ENCODE measurements at regions not wholly inside any gene's neighbourhood (a gene's known extent, or its start where the extent isn't known, plus 50 kb on each side); places are given as distances from the start of the nearest gene placed in this dataset.

- Histone ChIP-seq H3K27ac (ENCODE audit: low read length) (no peak overlapping the region), H3K36me3 (ENCODE audit: control insufficient read depth, low read depth, low read length) (no peaks in the 10 kb centered on the region), H3K27me3 (ENCODE audit: control insufficient read depth, insufficient read depth, low read length) (no peaks in the 10 kb centered on the region), H3K9me3 (ENCODE audit: control insufficient read depth, low read depth, low read length) (no peaks in the 10 kb centered on the region), H3K4me1 (ENCODE audit: control insufficient read depth, low read depth, low read length) (no peaks in the 10 kb centered on the region), H3K9ac (ENCODE audit: low read length) (no peak overlapping the region), H3K4me3 (ENCODE audit: low read length) (no peak overlapping the region)
Observed at GRCh38 chr21:15932726-15933125, 202.9 kb downstream of the USP25 start.

- no peaks in the 10 kb centered on the region for H3K36me3 ChIP-seq (ENCODE audit: control insufficient read depth, low read depth, low read length)
Observed at GRCh38 chr21:15935530-15935929, 205.7 kb downstream of the USP25 start.

GRCh38 chr21:15943009-15943666, 213.4 kb downstream of the USP25 start:
- H3K4me1 ChIP-seq (ENCODE audit: control insufficient read depth, low read depth, low read length): no peaks in the 10 kb centered on the region
- no peak overlapping the region for H3K4me3 ChIP-seq (ENCODE audit: low read length)
- H3K27ac ChIP-seq (ENCODE audit: low read length): no peak overlapping the region
- no peak overlapping the region for H3K9ac ChIP-seq (ENCODE audit: low read length)
- H3K36me3 ChIP-seq (ENCODE audit: control insufficient read depth, low read depth, low read length): no peaks in the 10 kb centered on the region
- no peaks in the 10 kb centered on the region for H3K27me3 ChIP-seq (ENCODE audit: control insufficient read depth, insufficient read depth, low read length)
- no peaks in the 10 kb centered on the region for H3K9me3 ChIP-seq (ENCODE audit: control insufficient read depth, low read depth, low read length)

More at GRCh38 chr21:15935530-15935929, 205.7 kb downstream of the USP25 start:
- no peak overlapping the region for H3K27ac ChIP-seq (ENCODE audit: low read length)
- H3K4me1 ChIP-seq (ENCODE audit: control insufficient read depth, low read depth, low read length): no peaks in the 10 kb centered on the region
- H3K4me3 ChIP-seq (ENCODE audit: low read length): no peak overlapping the region
- no peak overlapping the region for H3K9ac ChIP-seq (ENCODE audit: low read length)
- no peaks in the 10 kb centered on the region for H3K9me3 ChIP-seq (ENCODE audit: control insufficient read depth, low read depth, low read length)
- H3K27me3 ChIP-seq (ENCODE audit: control insufficient read depth, insufficient read depth, low read length): no peaks in the 10 kb centered on the region

GRCh38 chr21:15947677-15948076, 217.9 kb downstream of the USP25 start:
- no peaks in the 10 kb centered on the region for H3K9me3 ChIP-seq (ENCODE audit: control insufficient read depth, low read depth, low read length)
- no peak overlapping the region for H3K9ac ChIP-seq (ENCODE audit: low read length)
- H3K27me3 ChIP-seq (ENCODE audit: control insufficient read depth, insufficient read depth, low read length): no peaks in the 10 kb centered on the region
- no peaks in the 10 kb centered on the region for H3K4me1 ChIP-seq (ENCODE audit: control insufficient read depth, low read depth, low read length)
- no peaks in the 10 kb centered on the region for H3K36me3 ChIP-seq (ENCODE audit: control insufficient read depth, low read depth, low read length)
- no peak overlapping the region for H3K27ac ChIP-seq (ENCODE audit: low read length)
- no peak overlapping the region for H3K4me3 ChIP-seq (ENCODE audit: low read length)

- peaks cover 5% of the 10 kb centered on the region for H3K4me1 ChIP-seq (ENCODE audit: control insufficient read depth, low read depth, low read length)
- no peaks in the 10 kb centered on the region for H3K27me3 ChIP-seq (ENCODE audit: control insufficient read depth, insufficient read depth, low read length)
- no peak overlapping the region for H3K27ac ChIP-seq (ENCODE audit: low read length)
- H3K9ac ChIP-seq (ENCODE audit: low read length): no peak overlapping the region
- no peaks in the 10 kb centered on the region for H3K9me3 ChIP-seq (ENCODE audit: control insufficient read depth, low read depth, low read length)
- no peaks in the 10 kb centered on the region for H3K36me3 ChIP-seq (ENCODE audit: control insufficient read depth, low read depth, low read length)
- H3K4me3 ChIP-seq (ENCODE audit: low read length): no peak overlapping the region
Observed at GRCh38 chr21:15953551-15954116, 223.9 kb downstream of the USP25 start.

- no peaks in the 10 kb centered on the region for H3K27me3 ChIP-seq (ENCODE audit: control insufficient read depth, insufficient read depth, low read length)
- H3K27ac ChIP-seq (ENCODE audit: low read length): no peak overlapping the region
- H3K4me1 ChIP-seq (ENCODE audit: control insufficient read depth, low read depth, low read length): no peaks in the 10 kb centered on the region
- H3K9me3 ChIP-seq (ENCODE audit: control insufficient read depth, low read depth, low read length): no peaks in the 10 kb centered on the region
- H3K4me3 ChIP-seq (ENCODE audit: low read length): no peak overlapping the region
- no peaks in the 10 kb centered on the region for H3K36me3 ChIP-seq (ENCODE audit: control insufficient read depth, low read depth, low read length)
- H3K9ac ChIP-seq (ENCODE audit: low read length): no peak overlapping the region
Observed at GRCh38 chr21:15964236-15964855, 234.6 kb downstream of the USP25 start.

- Histone ChIP-seq H3K36me3 (ENCODE audit: control insufficient read depth, low read depth, low read length) (no peaks in the 10 kb centered on the region), H3K9ac (ENCODE audit: low read length) (no peak overlapping the region), H3K4me1 (ENCODE audit: control insufficient read depth, low read depth, low read length) (no peaks in the 10 kb centered on the region), H3K9me3 (ENCODE audit: control insufficient read depth, low read depth, low read length) (no peaks in the 10 kb centered on the region), H3K27ac (ENCODE audit: low read length) (no peak overlapping the region), H3K27me3 (ENCODE audit: control insufficient read depth, insufficient read depth, low read length) (no peaks in the 10 kb centered on the region), H3K4me3 (ENCODE audit: low read length) (no peak overlapping the region)
Observed at GRCh38 chr21:15966231-15966630, 236.4 kb downstream of the USP25 start.

GRCh38 chr21:15966651-15967050, 236.9 kb downstream of the USP25 start:
- H3K27ac ChIP-seq (ENCODE audit: low read length): no peak overlapping the region
- no peaks in the 10 kb centered on the region for H3K27me3 ChIP-seq (ENCODE audit: control insufficient read depth, insufficient read depth, low read length)
- no peaks in the 10 kb centered on the region for H3K36me3 ChIP-seq (ENCODE audit: control insufficient read depth, low read depth, low read length)

GRCh38 chr21:15967661-15968060, 237.9 kb downstream of the USP25 start:
- Histone ChIP-seq H3K4me1 (ENCODE audit: control insufficient read depth, low read depth, low read length) (no peaks in the 10 kb centered on the region), H3K4me3 (ENCODE audit: low read length) (no peak overlapping the region), H3K27me3 (ENCODE audit: control insufficient read depth, insufficient read depth, low read length) (no peaks in the 10 kb centered on the region), H3K36me3 (ENCODE audit: control insufficient read depth, low read depth, low read length) (no peaks in the 10 kb centered on the region), H3K27ac (ENCODE audit: low read length) (no peak overlapping the region), H3K9me3 (ENCODE audit: control insufficient read depth, low read depth, low read length) (no peaks in the 10 kb centered on the region), H3K9ac (ENCODE audit: low read length) (no peak overlapping the region)

More at GRCh38 chr21:15966651-15967050, 236.9 kb downstream of the USP25 start:
- H3K9me3 ChIP-seq (ENCODE audit: control insufficient read depth, low read depth, low read length): no peaks in the 10 kb centered on the region
- no peak overlapping the region for H3K9ac ChIP-seq (ENCODE audit: low read length)
- H3K4me1 ChIP-seq (ENCODE audit: control insufficient read depth, low read depth, low read length): no peaks in the 10 kb centered on the region
- no peak overlapping the region for H3K4me3 ChIP-seq (ENCODE audit: low read length)

GRCh38 chr21:15968776-15969310, 239.1 kb downstream of the USP25 start:
- H3K9ac ChIP-seq (ENCODE audit: low read length): no peak overlapping the region
- no peaks in the 10 kb centered on the region for H3K9me3 ChIP-seq (ENCODE audit: control insufficient read depth, low read depth, low read length)
- H3K27ac ChIP-seq (ENCODE audit: low read length): no peak overlapping the region
- no peaks in the 10 kb centered on the region for H3K27me3 ChIP-seq (ENCODE audit: control insufficient read depth, insufficient read depth, low read length)
- H3K36me3 ChIP-seq (ENCODE audit: control insufficient read depth, low read depth, low read length): no peaks in the 10 kb centered on the region
- H3K4me1 ChIP-seq (ENCODE audit: control insufficient read depth, low read depth, low read length): no peaks in the 10 kb centered on the region
- H3K4me3 ChIP-seq (ENCODE audit: low read length): no peak overlapping the region

- H3K27ac ChIP-seq (ENCODE audit: low read length): no peak overlapping the region
- H3K4me1 ChIP-seq (ENCODE audit: control insufficient read depth, low read depth, low read length): no peaks in the 10 kb centered on the region
- no peaks in the 10 kb centered on the region for H3K36me3 ChIP-seq (ENCODE audit: control insufficient read depth, low read depth, low read length)
- no peak overlapping the region for H3K4me3 ChIP-seq (ENCODE audit: low read length)
- no peak overlapping the region for H3K9ac ChIP-seq (ENCODE audit: low read length)
- H3K27me3 ChIP-seq (ENCODE audit: control insufficient read depth, insufficient read depth, low read length): no peaks in the 10 kb centered on the region
- no peaks in the 10 kb centered on the region for H3K9me3 ChIP-seq (ENCODE audit: control insufficient read depth, low read depth, low read length)
Observed at GRCh38 chr21:15976807-15977206, 247.0 kb downstream of the USP25 start.

Measured in iPS-18a (cell line).